Neural crest cell (in vitro differentiated cells): ENCODE measurements at regions not wholly inside any gene's neighbourhood (a gene's known extent, or its start where the extent isn't known, plus 50 kb on each side); places are given as distances from the start of the nearest gene placed in this dataset.

Experiments
- DNase-seq: peaks from one replicate; pipeline ENCODE4 v3.0.0; 2021; ENCODE audit warnings: low read depth, mixed read lengths, low spot score
- H3K27ac Mint-ChIP-seq: one replicate; pipeline ENCODE4 v1.8.0; 2021; ENCODE audit warnings: mild to moderate bottlenecking, mixed read lengths; ENCODE audit not compliant: unreplicated experiment
- H3K27me3 Mint-ChIP-seq: 2 replicates; pipeline ENCODE4 v1.8.0; 2021; ENCODE audit warnings: low read depth, mild to moderate bottlenecking, mixed read lengths
- H3K36me3 Mint-ChIP-seq: 2 replicates; pipeline ENCODE4 v1.8.0; 2021; ENCODE audit warnings: low read depth, mild to moderate bottlenecking, mixed read lengths
- H3K4me1 Mint-ChIP-seq: 2 replicates; pipeline ENCODE4 v1.8.0; 2021; ENCODE audit warnings: mixed read lengths
- H3K4me3 Mint-ChIP-seq: one replicate; pipeline ENCODE4 v1.8.0; 2021; ENCODE audit warnings: mild to moderate bottlenecking, mixed read lengths
- H3K9me3 Mint-ChIP-seq: 2 replicates; pipeline ENCODE4 v1.8.0; 2021; ENCODE audit warnings: mixed read lengths
- TF ChIP-seq, protein P1 (sequence below): fragments of 200-600 bp; sonication (generic); conservative IDR thresholded peaks from 2 replicates; pipeline ENCODE4 v1.5.0; 2021; ENCODE audit warnings: antibody characterized with exemption, mild to moderate bottlenecking

GRCh38 chr18:22043837-22044236, 125.6 kb upstream of the GATA6 start:
- Mint-ChIP-seq H3K9me3 (no peaks in the 10 kb centered on the region), H3K27me3 (peaks cover 5% of the 10 kb centered on the region), H3K4me3 (no peak overlapping the region), H3K4me1 (no peaks in the 10 kb centered on the region), H3K36me3 (no peaks in the 10 kb centered on the region), H3K27ac (no peak overlapping the region)
- TF ChIP-seq, protein P1, sequence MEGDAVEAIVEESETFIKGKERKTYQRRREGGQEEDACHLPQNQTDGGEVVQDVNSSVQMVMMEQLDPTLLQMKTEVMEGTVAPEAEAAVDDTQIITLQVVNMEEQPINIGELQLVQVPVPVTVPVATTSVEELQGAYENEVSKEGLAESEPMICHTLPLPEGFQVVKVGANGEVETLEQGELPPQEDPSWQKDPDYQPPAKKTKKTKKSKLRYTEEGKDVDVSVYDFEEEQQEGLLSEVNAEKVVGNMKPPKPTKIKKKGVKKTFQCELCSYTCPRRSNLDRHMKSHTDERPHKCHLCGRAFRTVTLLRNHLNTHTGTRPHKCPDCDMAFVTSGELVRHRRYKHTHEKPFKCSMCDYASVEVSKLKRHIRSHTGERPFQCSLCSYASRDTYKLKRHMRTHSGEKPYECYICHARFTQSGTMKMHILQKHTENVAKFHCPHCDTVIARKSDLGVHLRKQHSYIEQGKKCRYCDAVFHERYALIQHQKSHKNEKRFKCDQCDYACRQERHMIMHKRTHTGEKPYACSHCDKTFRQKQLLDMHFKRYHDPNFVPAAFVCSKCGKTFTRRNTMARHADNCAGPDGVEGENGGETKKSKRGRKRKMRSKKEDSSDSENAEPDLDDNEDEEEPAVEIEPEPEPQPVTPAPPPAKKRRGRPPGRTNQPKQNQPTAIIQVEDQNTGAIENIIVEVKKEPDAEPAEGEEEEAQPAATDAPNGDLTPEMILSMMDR = no peak
- no peak for DNase-seq

GRCh38 chr18:22044474-22045220, 124.7 kb upstream of the GATA6 start:
- H3K9me3 Mint-ChIP-seq = no peaks in the 10 kb centered on the region
- no peaks in the 10 kb centered on the region for H3K36me3 Mint-ChIP-seq
- no peak for DNase-seq
- H3K27me3 Mint-ChIP-seq = peaks cover 5% of the 10 kb centered on the region
- no peak overlapping the region for H3K27ac Mint-ChIP-seq
- TF ChIP-seq, protein P1 = no peak
- H3K4me3 Mint-ChIP-seq = no peak overlapping the region
- H3K4me1 Mint-ChIP-seq = no peaks in the 10 kb centered on the region

GRCh38 chr18:22045221-22045918, 124.0 kb upstream of the GATA6 start:
- no peak for DNase-seq
- Mint-ChIP-seq H3K4me3 (no peak overlapping the region), H3K9me3 (no peaks in the 10 kb centered on the region), H3K36me3 (no peaks in the 10 kb centered on the region), H3K27ac (no peak overlapping the region), H3K27me3 (peaks cover 5% of the 10 kb centered on the region), H3K4me1 (no peaks in the 10 kb centered on the region)
- TF ChIP-seq, protein P1 = no peak

GRCh38 chr18:22046473-22046872, 122.9 kb upstream of the GATA6 start:
- Mint-ChIP-seq H3K4me1 (no peaks in the 10 kb centered on the region), H3K27me3 (peaks cover 5% of the 10 kb centered on the region), H3K9me3 (no peaks in the 10 kb centered on the region), H3K4me3 (no peak overlapping the region), H3K36me3 (no peaks in the 10 kb centered on the region), H3K27ac (no peak overlapping the region)
- TF ChIP-seq, protein P1 = no peak
- no peak for DNase-seq

- Mint-ChIP-seq H3K36me3 (no peaks in the 10 kb centered on the region), H3K4me1 (no peaks in the 10 kb centered on the region), H3K9me3 (no peaks in the 10 kb centered on the region), H3K27ac (no peak overlapping the region), H3K4me3 (no peak overlapping the region), H3K27me3 (peaks cover 5% of the 10 kb centered on the region)
- no peak for DNase-seq
- TF ChIP-seq, protein P1 = no peak
These were observed 121.9 kb upstream of the GATA6 start for GRCh38 chr18:22047485-22047884.
